AG09309 (cell line): ENCODE measurements at regions not wholly inside any gene's neighbourhood (a gene's known extent, or its start where the extent isn't known, plus 50 kb on each side); places are given as distances from the start of the nearest gene placed in this dataset.

Experiments used
- DNase-seq: peaks from one replicate; pipeline ENCODE4 v3.0.0-alpha.2; 2010; ENCODE audit warnings: low read depth
- H3K4me3 ChIP-seq: 2 replicates; pipeline ENCODE4 v1.5.1; 2011; ENCODE audit warnings: mild to moderate bottlenecking, low read depth, low read length, moderate library complexity; ENCODE audit not compliant: control insufficient read depth
- TF ChIP-seq, protein P1 (sequence below): IDR thresholded peaks from 2 replicates; pipeline ENCODE4 v1.5.1; 2011; ENCODE audit warnings: mild to moderate bottlenecking, low read depth, low read length, inconsistent platforms; ENCODE audit not compliant: insufficient read depth, control insufficient read depth; ENCODE audit errors: missing control alignments

DNA sequence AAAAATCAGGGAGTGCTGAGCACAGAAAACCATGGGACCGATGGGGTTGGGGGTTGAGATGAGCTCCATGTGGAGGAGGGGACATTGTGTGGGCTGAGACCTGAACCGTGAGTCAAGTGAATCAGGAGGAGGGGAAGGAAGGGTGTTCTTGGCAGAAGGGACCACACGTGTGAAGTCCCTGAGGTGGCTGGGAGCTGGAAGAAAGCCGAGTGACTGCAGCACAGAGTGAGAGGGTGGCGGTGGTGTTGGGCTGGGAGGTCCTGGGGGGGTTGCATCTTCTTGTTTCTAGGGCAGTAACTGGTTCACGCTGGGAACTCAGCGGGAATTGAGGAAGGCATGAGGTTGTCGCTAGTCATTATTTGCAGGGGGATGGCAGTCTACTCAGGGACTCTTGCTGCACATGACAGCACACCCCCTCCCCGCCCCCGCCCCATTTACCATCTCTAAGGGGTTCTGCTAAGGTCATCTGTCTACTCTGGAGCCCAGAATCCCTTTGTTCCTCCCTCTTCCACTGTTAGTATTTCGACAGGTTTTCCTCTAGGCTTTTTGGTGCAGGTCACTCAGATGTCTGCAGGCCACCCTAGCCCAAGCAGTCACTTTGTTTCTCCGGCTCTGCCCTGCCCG is 254.3 kb downstream of the TLE3 start:
- no peak for DNase-seq
- TF ChIP-seq, protein P1, sequence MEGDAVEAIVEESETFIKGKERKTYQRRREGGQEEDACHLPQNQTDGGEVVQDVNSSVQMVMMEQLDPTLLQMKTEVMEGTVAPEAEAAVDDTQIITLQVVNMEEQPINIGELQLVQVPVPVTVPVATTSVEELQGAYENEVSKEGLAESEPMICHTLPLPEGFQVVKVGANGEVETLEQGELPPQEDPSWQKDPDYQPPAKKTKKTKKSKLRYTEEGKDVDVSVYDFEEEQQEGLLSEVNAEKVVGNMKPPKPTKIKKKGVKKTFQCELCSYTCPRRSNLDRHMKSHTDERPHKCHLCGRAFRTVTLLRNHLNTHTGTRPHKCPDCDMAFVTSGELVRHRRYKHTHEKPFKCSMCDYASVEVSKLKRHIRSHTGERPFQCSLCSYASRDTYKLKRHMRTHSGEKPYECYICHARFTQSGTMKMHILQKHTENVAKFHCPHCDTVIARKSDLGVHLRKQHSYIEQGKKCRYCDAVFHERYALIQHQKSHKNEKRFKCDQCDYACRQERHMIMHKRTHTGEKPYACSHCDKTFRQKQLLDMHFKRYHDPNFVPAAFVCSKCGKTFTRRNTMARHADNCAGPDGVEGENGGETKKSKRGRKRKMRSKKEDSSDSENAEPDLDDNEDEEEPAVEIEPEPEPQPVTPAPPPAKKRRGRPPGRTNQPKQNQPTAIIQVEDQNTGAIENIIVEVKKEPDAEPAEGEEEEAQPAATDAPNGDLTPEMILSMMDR, result no peak

DNA sequence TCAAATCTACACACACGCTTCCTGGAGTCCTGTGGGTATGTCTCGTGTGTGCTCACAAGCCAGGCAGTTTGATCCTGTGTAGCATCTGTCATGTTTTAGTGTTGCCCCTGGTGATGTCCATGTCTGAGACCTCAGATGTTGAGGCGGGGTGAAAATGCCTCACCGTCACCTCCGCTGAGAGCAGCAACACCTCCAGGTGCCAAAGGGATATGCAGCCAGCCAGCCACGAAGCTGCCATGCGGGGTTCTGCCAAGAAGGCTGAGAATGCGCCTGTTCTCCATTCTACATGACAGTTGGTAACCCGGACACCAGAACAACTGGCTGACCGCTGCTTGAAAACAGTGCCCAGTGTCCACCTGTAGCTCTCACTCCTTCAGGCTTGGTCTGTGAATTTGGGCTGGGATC is 253.8 kb downstream of the TLE3 start:
- TF ChIP-seq, protein P1, result no peak
- no peak for DNase-seq
- H3K4me3 ChIP-seq, result no peak overlapping the region

More for the DNA sequence above, 254.3 kb downstream of the TLE3 start:
- no peak overlapping the region for H3K4me3 ChIP-seq

DNA sequence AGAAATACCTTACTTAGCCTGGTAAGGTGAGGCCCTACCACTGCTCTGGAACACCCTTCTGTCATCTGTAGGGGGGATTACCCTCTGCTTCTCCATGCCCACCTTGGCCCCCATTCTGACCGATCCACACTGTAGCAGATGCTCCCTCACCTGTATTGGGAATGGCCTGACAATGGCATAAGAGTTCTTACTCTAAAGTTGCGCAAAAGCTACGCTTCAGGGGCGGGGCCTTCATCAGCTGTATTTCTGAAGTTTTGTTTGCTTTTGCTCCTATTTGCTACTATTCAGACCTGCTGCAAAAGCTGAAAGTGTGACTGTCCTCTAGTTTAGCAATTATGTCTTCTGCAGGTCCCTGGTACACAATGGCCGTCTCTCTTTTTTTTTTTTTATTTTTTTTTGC is 252.6 kb downstream of the TLE3 start:
- TF ChIP-seq, protein P1, result no peak
- DNase-seq, result no peak
- H3K4me3 ChIP-seq, result no peak overlapping the region

DNA sequence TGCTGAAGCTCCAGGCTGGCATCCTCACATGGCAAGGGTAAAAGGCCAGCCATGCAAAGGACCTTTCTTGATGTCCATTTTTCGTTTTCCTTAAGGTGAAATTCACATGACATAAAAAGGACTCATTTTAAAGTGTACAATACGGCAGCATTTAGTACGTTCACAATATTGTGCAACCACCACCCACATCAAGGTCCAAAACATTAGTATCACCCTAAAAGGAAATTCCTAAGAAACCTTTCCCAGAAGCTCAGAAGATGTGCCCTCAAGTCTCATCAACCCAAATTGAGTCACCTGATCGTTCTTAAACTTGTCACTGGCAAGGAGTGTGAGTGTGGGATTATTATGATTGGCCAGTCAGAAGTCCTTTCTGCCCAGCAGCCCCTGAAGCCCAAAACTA is 250.1 kb downstream of the TLE3 start:
- DNase-seq, result no peak
- TF ChIP-seq, protein P1, result no peak
- H3K4me3 ChIP-seq, result no peak overlapping the region

DNA sequence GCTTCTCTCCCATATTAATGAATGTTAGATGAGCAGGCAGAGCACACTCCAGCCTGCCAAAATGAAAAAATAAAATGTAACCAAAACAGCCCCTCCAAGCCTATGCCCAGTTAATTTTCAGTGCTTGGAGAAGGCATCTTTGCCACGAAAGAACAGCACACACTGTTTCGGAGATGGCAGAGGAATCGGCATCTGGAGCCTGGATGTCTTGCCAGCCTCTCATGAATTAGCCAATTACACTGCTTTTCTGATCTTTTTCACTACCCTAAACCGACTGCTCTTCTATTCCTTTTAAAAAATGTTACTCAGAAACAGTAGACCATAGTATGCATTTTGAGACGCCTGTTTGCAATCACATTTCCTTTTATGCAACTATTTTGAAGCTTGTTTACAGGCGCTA is 249.6 kb downstream of the TLE3 start:
- TF ChIP-seq, protein P1, result no peak
- no peak overlapping the region for H3K4me3 ChIP-seq
- DNase-seq, result no peak

DNA sequence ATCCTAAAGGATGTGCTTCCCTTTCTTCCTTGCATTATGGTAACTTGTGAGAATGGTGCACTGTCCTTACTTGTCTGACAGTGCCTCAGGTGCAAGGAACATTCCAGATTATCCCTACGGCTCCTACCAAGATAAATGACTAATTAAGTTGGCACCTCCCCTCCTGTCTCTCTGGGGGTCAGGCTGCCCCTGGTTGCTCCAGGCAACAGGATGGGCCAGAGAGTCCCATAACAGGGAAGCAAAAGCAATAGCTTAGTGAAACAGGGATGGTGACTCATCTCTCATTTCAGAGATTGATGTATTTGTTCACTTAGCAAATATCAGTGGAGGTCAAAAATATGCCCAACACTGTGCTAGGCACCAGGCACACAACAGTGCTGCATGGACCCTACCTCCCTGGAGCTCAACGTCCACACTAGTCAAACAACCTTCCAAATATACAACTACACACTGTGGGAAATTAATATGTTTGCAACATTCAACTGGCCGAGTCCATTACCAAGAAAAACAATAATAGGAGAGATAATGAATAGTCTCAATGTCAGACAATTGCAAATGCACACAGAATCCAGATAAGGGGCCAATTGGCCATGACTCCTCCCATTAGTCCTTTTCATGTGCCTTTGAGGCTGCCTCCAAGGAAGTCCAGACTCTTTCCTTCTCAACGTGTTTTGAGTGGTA is 249.0 kb downstream of the TLE3 start:
- H3K4me3 ChIP-seq, result no peak overlapping the region
- TF ChIP-seq, protein P1, result no peak
- no peak for DNase-seq
